HEK293T (cell line): ENCODE measurements at regions not wholly inside any gene's neighbourhood (a gene's known extent, or its start where the extent isn't known, plus 50 kb on each side); places are given as distances from the start of the nearest gene placed in this dataset.

ENCODE experiments used
- CTCF ChIA-PET: fragments of 350-600 bp; formaldehyde crosslinking; extraction: SDS; loops from one replicate; lab custom pipeline; 2021; ENCODE audit warnings: antibody characterized with exemption, inconsistent platforms; lab: Yijun Ruan, JAX
- POLR2A ChIA-PET: fragments of 350-600 bp; formaldehyde crosslinking; extraction: SDS; loops from one replicate; lab custom pipeline; 2020; ENCODE audit warnings: antibody characterized with exemption, inconsistent platforms; lab: Yijun Ruan, JAX
- DNase-seq: peaks from one replicate; pipeline ENCODE4 v3.0.0; 2012; ENCODE audit warnings: mixed read lengths; ENCODE audit errors: extremely low spot score
- ARNT ChIP-seq: fragments of 450-650 bp; IDR thresholded peaks from 2 replicates; pipeline ENCODE4 v1.6.1; 2017; ENCODE audit warnings: mild to moderate bottlenecking
- BHLHE40 ChIP-seq: fragments of 450-650 bp; IDR thresholded peaks from 2 replicates; pipeline ENCODE4 v1.6.1; 2016; ENCODE audit warnings: mild to moderate bottlenecking, moderate library complexity, borderline replicate concordance
- CTBP1 ChIP-seq: fragments of 450-650 bp; IDR thresholded peaks from 2 replicates; pipeline ENCODE4 v1.6.1; 2016; ENCODE audit warnings: borderline replicate concordance
- ELF4 ChIP-seq: fragments of 450-650 bp; IDR thresholded peaks from 2 replicates; pipeline ENCODE4 v1.6.1; 2017; ENCODE audit warnings: antibody characterized with exemption
- FOXA1 ChIP-seq: fragments of 450-650 bp; IDR thresholded peaks from 2 replicates; pipeline ENCODE4 v1.6.1; 2016; ENCODE audit warnings: mild to moderate bottlenecking
- FOXK2 ChIP-seq: fragments of 450-650 bp; IDR thresholded peaks from 2 replicates; pipeline ENCODE4 v1.6.1; 2016; ENCODE audit warnings: mild to moderate bottlenecking
- FOXM1 ChIP-seq: fragments of 450-650 bp; IDR thresholded peaks from 2 replicates; pipeline ENCODE4 v1.6.1; 2017; ENCODE audit warnings: mild to moderate bottlenecking, borderline replicate concordance
- HDGF ChIP-seq: fragments of 450-650 bp; IDR thresholded peaks from 2 replicates; pipeline ENCODE4 v1.6.1; 2017; ENCODE audit warnings: antibody characterized with exemption, borderline replicate concordance
- L3MBTL2 ChIP-seq: fragments of 450-650 bp; conservative IDR thresholded peaks from 2 replicates; pipeline ENCODE4 v1.6.1; 2016; ENCODE audit warnings: mild to moderate bottlenecking
- LEF1 ChIP-seq: fragments of 450-650 bp; IDR thresholded peaks from 2 replicates; pipeline ENCODE4 v1.6.1; 2017; ENCODE audit warnings: mild to moderate bottlenecking, borderline replicate concordance
- NFRKB ChIP-seq: fragments of 450-650 bp; IDR thresholded peaks from 2 replicates; pipeline ENCODE4 v1.6.1; 2016; ENCODE audit warnings: mild to moderate bottlenecking, moderate library complexity
- SP1 ChIP-seq: fragments of 450-650 bp; IDR thresholded peaks from 2 replicates; pipeline ENCODE4 v1.6.1; 2017
- SUZ12 ChIP-seq: fragments of 450-650 bp; IDR thresholded peaks from 2 replicates; pipeline ENCODE4 v1.6.1; 2016; ENCODE audit warnings: mild to moderate bottlenecking
- TARDBP ChIP-seq: fragments of 450-650 bp; IDR thresholded peaks from 2 replicates; pipeline ENCODE4 v1.6.1; 2016
- ZNF384 ChIP-seq: fragments of 450-650 bp; IDR thresholded peaks from 2 replicates; pipeline ENCODE4 v1.6.1; 2016
- TF ChIP-seq, protein P1 (sequence below): fragments of 450-650 bp; IDR thresholded peaks from 2 replicates; pipeline ENCODE4 v1.6.1; 2016

- no peak for DNase-seq
- CTCF ChIA-PET: no interaction called here
- POLR2A ChIA-PET: no interaction called here
- TF ChIP-seq L3MBTL2: no peak
- TF ChIP-seq ZNF384: no peak
- no peak for TF ChIP-seq LEF1
- TF ChIP-seq TARDBP: no peak
- no peak for TF ChIP-seq SUZ12
- no peak for TF ChIP-seq FOXM1
- no peak for TF ChIP-seq HDGF
- TF ChIP-seq, protein P1, sequence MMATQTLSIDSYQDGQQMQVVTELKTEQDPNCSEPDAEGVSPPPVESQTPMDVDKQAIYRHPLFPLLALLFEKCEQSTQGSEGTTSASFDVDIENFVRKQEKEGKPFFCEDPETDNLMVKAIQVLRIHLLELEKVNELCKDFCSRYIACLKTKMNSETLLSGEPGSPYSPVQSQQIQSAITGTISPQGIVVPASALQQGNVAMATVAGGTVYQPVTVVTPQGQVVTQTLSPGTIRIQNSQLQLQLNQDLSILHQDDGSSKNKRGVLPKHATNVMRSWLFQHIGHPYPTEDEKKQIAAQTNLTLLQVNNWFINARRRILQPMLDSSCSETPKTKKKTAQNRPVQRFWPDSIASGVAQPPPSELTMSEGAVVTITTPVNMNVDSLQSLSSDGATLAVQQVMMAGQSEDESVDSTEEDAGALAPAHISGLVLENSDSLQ: no peak
- TF ChIP-seq ARNT: no peak
- TF ChIP-seq NFRKB: no peak
- TF ChIP-seq FOXA1: no peak
- TF ChIP-seq BHLHE40: no peak
- no peak for TF ChIP-seq FOXK2
- no peak for TF ChIP-seq CTBP1
- TF ChIP-seq ELF4: no peak
- TF ChIP-seq SP1: no peak
Measured at GRCh38 chr3:153438271-153438670, 276.2 kb downstream of the RAP2B start.

GRCh38 chr3:153439780-153440179 lies 277.8 kb downstream of the RAP2B start:
- POLR2A ChIA-PET: no interaction called here
- CTCF ChIA-PET: no interaction called here
- TF ChIP-seq FOXK2: no peak
- no peak for TF ChIP-seq CTBP1
- TF ChIP-seq SP1: no peak
- TF ChIP-seq FOXA1: no peak
- TF ChIP-seq, protein P1: no peak
- TF ChIP-seq ELF4: no peak
- TF ChIP-seq NFRKB: no peak
- TF ChIP-seq FOXM1: no peak
- TF ChIP-seq SUZ12: no peak
- TF ChIP-seq ZNF384: no peak
- TF ChIP-seq HDGF: no peak
- no peak for TF ChIP-seq LEF1
- no peak for TF ChIP-seq L3MBTL2
- TF ChIP-seq TARDBP: no peak
- TF ChIP-seq BHLHE40: no peak
- TF ChIP-seq ARNT: no peak
- no peak for DNase-seq

DNA sequence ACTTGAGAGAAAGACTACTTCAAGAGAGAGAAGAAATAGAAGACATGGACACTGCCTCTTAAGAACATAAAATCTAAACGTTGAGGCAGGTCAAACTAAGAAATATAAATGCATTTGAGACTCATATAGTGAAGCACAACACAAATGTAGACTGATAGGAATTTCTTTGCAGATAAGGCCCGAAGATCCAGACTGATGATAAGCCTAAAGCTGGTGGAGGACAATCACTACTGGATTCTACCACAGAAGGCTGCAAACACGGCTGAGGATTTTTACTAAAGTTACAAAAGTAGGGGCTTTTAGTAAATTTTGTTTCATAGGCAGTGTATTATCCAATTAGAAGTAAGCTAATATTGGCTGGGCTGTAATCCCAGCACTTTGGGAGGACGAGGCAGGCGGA lies 278.3 kb downstream of the RAP2B start:
- CTCF ChIA-PET: no interaction called here
- POLR2A ChIA-PET: no interaction called here

DNA sequence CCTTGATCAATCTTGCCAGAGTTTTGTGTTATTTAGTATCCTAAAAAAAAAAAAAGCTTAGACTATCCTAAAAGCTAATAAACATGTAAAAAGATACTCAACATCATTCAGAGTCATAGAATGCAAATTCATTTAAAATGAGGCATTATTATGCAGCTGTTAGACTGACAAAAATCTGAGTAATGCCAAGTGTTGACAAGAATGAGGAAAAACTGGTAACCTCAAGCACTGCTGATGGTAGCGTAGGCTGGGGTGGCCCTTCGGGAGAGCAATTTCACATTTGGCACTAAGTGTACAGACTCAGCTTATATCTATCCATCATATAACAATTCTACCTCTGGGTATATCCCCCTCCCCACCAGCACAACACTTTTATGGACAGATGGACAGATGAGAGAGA lies 280.4 kb downstream of the RAP2B start:
- no peak for DNase-seq
- POLR2A ChIA-PET: no interaction called here
- no peak for TF ChIP-seq FOXA1
- TF ChIP-seq SP1: no peak
- TF ChIP-seq SUZ12: no peak
- no peak for TF ChIP-seq ARNT
- no peak for TF ChIP-seq ELF4
- TF ChIP-seq BHLHE40: no peak
- TF ChIP-seq, protein P1: no peak
- no peak for TF ChIP-seq FOXM1
- CTCF ChIA-PET: no interaction called here

More for the DNA sequence above, 278.3 kb downstream of the RAP2B start:
- TF ChIP-seq LEF1 (no peak), ELF4 (no peak), HDGF (no peak), ARNT (no peak), BHLHE40 (no peak), CTBP1 (no peak), FOXM1 (no peak), TARDBP (no peak), NFRKB (no peak), L3MBTL2 (no peak), FOXK2 (no peak), SP1 (no peak), SUZ12 (no peak), FOXA1 (no peak), ZNF384 (no peak)
- TF ChIP-seq, protein P1: no peak
- no peak for DNase-seq

GRCh38 chr3:153442799-153443487 lies 280.9 kb downstream of the RAP2B start:
- ChIA-PET POLR2A (no interaction called here), CTCF (no interaction called here)
- TF ChIP-seq TARDBP: no peak
- no peak for TF ChIP-seq NFRKB
- TF ChIP-seq, protein P1: no peak
- no peak for TF ChIP-seq LEF1
- no peak for TF ChIP-seq CTBP1
- TF ChIP-seq L3MBTL2: no peak
- no peak for TF ChIP-seq FOXK2
- no peak for TF ChIP-seq FOXM1
- TF ChIP-seq ARNT: no peak
- no peak for TF ChIP-seq ZNF384
- TF ChIP-seq SUZ12: no peak
- TF ChIP-seq FOXA1: no peak
- TF ChIP-seq ELF4: no peak
- TF ChIP-seq HDGF: no peak
- TF ChIP-seq SP1: no peak
- no peak for TF ChIP-seq BHLHE40
- no peak for DNase-seq
